HEK293 (cell line): ENCODE measurements at regions not wholly inside any gene's neighbourhood (a gene's known extent, or its start where the extent isn't known, plus 50 kb on each side); places are given as distances from the start of the nearest gene placed in this dataset.

Experiments used
- CTCF ChIP-seq: fragments of 450-650 bp; formaldehyde crosslinking; IDR thresholded peaks from 2 replicates; pipeline ENCODE4 v1.5.1; 2016; ENCODE audit warnings: missing biosample characterization, missing genetic modification characterization
- ZSCAN23 ChIP-seq: fragments of 450-650 bp; formaldehyde crosslinking; IDR thresholded peaks from 2 replicates; pipeline ENCODE4 v1.5.1; 2016; ENCODE audit warnings: missing biosample characterization, missing genetic modification characterization

GRCh38 chr2:6784291-6784690 lies 81.4 kb downstream of the CMPK2 start:
- TF ChIP-seq CTCF (tag by site-specific recombination) (no peak), ZSCAN23 (tag by site-specific recombination) (no peak)
